ENCODE measurements at regions not wholly inside any gene's neighbourhood (a gene's known extent, or its start where the extent isn't known, plus 50 kb on each side); places are given as distances from the start of the nearest gene placed in this dataset.
"Not testable (repeated sequence)": the region's sequence is repeated elsewhere in the genome, so short reads cannot be mapped to it uniquely, and the experiment has no call there.

DNA sequence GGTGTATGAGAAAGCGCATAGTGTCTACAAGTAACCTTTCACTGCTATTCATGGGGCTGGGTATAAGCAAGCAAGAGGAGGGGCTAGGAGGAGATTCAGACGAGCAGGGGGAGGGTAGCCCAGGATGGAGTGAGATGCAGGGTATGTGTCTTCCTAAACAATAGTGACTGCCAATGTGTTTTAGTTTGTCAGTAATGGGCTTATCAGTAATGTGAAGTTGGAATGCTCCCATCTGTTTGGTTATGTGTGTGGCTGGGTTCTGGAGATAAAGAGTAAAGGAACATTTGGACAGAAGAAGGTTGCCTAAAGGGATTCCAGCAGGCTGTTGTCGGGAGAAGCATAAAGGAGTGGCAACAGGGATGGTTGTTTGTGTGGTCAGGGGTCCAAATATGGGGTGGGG is 62.7 kb upstream of the EZR start:
- not testable (repeated sequence) for DNase-seq (ENCODE audit: low read depth)

DNA sequence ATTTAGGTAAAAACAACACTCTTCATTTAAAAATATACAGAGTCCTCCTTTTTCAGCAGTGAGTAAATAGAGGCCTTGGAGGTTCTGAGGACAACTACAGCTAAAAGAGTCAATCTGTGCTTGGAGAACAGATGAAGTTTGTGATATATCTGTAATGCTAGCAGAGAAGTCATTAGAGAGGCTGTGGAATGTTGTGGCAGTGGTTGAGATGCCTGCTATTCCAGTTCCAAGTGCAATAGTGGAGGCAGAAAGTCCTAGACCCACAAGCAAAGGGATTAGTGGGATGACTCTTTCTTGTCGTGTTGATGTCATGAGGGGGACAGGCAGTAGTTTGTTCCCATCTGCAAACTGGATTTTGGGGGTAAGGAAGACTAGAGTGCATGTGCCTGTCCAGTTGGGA is 62.1 kb upstream of the EZR start:
- DNase-seq (ENCODE audit: low read depth): not testable (repeated sequence)

DNA sequence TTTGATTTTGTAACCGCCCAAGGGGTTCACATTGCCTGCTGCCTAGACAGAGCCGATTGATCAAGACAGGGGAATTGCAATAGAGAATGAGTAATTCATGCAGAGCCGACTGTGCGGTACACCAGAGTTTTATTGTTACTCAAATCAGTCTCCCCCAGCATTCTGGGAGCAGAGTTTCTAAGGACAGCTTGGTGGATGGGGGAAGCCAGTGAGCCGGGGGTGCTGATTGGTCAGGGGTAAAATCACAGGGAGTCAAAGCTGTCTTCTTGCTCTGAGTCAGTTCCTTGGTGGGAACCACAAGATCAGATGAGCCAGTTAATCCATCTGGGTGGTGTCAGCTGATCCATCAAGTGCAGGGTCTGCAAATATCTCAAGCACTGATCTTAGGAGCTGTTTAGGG is 60.0 kb upstream of the EZR start:
- DNase-seq (ENCODE audit: low read depth): peak; percentile 19

DNA sequence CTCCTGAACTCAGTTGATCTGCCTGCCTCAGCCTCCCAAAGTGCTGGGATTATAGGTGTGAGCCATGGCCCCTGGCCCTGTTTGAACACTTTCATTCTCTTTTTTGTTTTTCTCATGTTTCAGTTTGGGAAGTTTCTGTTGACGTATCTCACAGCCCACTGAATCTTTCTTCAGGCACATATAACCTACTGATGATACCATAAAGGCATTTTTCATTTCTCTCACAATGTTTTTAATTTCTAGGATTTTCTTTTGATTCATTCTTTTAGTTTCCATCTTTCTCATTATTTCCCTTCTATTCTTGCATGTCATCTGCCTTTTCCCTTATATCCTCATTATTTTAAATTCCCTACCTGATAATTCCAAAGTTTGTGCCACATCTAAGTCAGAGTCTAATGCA is 58.5 kb upstream of the EZR start:
- no peak for DNase-seq (ENCODE audit: low read depth)

DNA sequence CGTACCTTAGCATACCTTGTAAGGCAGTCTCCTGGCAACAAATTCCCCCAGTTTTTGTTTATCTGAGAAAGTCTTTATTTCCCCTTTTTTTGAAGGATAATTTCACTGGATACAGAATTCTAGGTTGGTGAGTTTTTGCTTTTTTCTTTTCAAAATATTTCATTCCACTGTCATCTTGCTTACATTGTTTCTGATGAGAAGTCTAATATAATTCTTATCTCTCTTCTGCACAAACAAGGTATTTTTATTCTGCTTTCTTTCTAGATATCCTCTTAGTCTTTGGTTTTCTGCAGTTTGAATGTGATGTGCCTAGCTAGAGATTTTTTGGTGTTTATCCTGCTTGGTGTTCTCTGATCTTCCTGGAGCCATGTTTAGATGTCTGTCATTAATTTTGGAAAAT is 57.7 kb upstream of the EZR start:
- DNase-seq (ENCODE audit: low read depth): no peak

DNA sequence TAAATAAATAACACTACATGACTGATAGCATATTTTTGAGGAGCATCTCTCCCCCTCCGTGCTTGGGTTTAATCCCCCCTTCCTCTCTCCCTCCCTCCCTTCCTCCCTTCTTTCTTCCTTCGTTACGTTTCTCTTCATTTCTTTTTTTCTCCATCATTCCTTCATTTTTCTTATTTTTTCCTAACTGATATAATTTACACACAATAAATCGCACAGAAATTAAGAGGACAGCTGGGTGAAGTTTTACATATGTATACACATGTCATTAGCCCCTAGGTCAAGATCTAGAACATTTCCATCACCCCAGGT is 51.4 kb upstream of the EZR start:
- no peak for DNase-seq (ENCODE audit: low read depth)

DNA sequence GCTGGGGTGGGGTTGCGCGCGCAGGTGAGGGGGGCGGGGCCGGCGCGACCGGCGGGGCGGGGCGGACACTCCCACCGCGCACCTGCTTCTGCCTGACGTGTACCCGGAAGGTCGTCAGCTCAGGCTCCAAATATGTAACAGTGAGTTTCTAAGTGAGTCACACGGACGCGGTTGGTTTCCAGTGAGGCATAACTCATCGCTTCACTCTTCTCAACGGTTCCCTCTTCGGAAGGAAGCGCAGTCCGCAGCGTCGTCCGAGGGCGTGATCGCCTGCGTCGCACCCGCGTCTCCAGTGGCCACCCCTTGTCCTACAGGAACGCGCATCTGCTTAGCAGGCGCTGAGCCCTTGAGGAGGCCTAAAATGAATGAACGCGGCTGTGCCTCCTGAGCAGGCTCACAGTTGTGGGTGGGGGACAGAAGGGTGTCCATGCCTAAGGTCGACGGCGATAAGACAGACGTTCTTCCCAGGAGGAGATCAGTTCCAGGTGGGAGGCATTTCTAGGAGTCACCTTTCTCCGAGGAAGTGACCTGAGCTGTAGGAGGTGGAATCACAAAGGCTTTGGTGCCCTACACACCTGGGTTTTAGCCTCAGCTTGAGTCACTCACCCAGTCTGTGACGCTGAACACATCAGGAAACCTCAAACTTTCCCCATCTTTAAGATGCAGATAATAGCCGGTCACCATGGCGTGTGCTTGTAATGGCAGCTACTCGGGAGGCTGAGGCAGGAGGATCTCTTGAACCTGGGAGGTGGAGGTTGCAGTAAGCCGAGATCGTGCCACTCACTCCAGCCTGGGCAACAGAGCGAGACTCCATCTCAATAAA is 50.9 kb upstream of the EZR start:
- DNase-seq (ENCODE audit: low read depth): no peak

DNA sequence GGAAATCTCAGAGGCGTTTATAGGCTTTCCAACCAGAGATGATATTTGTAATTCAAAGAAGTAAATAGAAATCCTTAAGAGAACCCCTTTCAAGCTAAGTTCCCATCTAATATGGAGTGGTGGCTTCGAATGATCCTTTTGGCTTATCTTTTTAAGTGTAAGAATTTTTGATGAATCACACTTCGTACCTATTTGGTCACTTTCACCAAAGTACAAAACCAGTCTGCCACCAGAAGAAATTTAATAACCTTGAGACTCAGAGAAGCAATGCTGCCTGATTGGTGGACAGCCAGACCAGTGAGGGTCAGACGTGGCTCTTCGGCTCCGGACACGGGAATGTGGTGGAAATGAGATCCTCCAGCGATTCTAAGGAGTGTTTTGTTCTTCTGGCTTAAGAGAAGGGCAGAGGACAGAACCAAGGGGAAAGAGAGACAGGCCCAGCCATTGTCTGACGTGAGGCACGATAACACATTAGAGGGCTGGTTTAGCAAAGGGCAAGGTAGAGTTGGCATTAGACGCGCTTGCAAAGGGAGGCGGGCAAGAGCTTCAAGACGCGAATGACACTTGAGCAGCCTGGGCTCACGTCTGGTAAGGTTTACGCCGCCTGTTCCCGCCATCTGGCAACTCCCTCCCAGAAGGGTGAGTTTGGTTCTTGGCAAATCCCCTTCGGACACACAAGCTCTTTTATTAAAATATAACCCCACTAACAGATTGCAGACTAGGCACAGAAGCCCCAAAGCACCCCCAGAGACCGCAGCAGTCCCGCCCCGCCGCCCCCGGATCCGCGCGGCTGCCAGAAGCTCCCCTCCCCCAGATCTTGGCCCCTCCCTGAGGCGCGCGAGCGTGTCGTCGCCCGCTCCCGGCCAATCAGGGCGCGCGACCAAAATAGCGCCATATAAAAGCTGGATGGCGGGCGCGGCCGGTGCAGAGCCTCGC is 50.0 kb upstream of the EZR start:
- DNase-seq (ENCODE audit: low read depth): peak; percentile 92

Measured in stimulated activated CD8-positive, alpha-beta memory T cell treated with anti-CD3 and anti-CD28 coated beads, Interleukin-7, amount 100 ng/mL, for 24 hours (primary cell).